ENCODE measurements at regions not wholly inside any gene's neighbourhood (a gene's known extent, or its start where the extent isn't known, plus 50 kb on each side); places are given as distances from the start of the nearest gene placed in this dataset.
A peak's percentile ranks its signal among the peaks of the same experiment; 100 is the strongest.

DNA sequence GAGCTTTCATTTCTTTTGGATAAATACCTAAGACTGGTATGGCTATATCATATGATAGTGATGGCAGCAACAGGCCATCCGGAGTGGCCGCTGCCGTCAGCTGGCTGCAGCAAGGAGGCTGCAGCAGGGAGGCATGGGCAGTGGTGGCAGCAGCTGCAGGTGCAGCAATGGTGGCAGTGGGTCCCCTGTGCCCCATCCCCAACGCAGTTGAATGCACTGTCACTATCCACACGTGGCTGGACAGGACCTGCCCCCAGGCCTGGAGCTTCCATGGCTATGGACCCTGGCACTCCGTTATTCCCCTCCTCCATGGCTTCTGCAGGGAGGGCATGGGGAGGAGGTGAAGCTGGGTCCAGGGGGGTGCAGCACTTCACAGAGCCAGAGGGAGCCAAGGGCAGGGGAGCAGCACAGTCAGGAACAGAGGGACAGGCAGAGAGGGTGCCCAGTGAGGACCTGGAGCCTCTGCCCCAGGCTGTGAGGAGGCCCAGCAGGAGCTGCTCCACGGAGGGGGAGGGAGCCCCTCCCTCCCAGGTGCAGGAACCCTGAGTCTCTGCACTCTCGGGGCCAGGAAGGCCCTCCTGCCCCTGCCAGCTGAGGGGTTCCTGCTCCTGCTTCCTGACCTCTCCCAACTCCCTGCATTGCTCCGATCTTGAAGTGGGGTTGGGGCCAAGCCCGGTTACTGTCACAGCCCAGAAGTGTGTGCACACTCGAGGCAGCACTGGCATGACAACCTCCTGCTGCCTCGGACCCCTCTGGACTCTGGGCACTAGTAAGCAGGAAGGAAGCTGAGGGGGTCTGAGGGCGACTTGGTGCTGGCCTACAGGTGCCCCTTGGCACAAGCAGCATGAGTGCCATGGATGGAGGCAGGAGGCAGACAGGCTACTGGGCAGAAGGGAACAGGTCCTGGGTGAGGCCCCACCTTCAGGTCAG is 466.3 kb downstream of the GUCY1A2 start:
- ChIA-PET CTCF (interaction anchor here (1.1 kb wide), 2 partner anchors 14 to 93 kb away, joined by 3 to 4 read pairs; no protein-coding TSS in a partner anchor), RAD21 (ENCODE audit: low non-redundant PET in 1 of 2, low total read pairs in 2 of 2, uncharacterized antibody in 2 of 2, unreplicated experiment in 2 of 2) (no interaction called here), POLR2A (no interaction called here)
- Histone ChIP-seq H3K4me3 (replicated peaks in 1 of 2; ENCODE audit: low read depth in 1 of 2, low read length in 2 of 2) (no peak overlapping the region), H3K9ac (ENCODE audit: low read length) (no peak overlapping the region), H3K9me2 (ENCODE audit: insufficient read depth) (no peaks in the 10 kb centered on the region), H3K27me3 (ENCODE audit: insufficient read depth, low read length) (no peaks in the 10 kb centered on the region), H3K4me2 (ENCODE audit: low read length) (no peak overlapping the region), H3K4me1 (ENCODE audit: control insufficient read depth in 1 of 2, insufficient read depth in 2 of 2, low read length in 2 of 2) (no peaks in the 10 kb centered on the region), H3K27ac (ENCODE audit: low read depth, low read length) (no peak overlapping the region), H4K20me1 (ENCODE audit: insufficient read depth) (no peaks in the 10 kb centered on the region), H2AFZ (ENCODE audit: low read depth, low read length, poor library complexity, severe bottlenecking) (no peak overlapping the region), H3K9me3 (ENCODE audit: control insufficient read depth in 1 of 2, insufficient read depth in 1 of 2, low read depth in 1 of 2, low read length in 2 of 2) (no peaks in the 10 kb centered on the region; a peak in 1 of 4 replicates), H3K79me2 (ENCODE audit: insufficient read depth, low read length) (no peaks in the 10 kb centered on the region), H3K36me3 (ENCODE audit: control insufficient read depth in 1 of 2, insufficient read depth in 2 of 2, low read length in 2 of 2) (no peaks in the 10 kb centered on the region)
- DNase-seq (ENCODE audit: low read depth, low spot score) (no peak), ATAC-seq (no peak)
- no TSS peak for BruUV-seq (replicated peaks)
- intact Hi-C loops (cut with micrococcal nuclease), result no loop called here
- TF ChIP-seq SIN3A (IDR thresholded peaks at IDR 0.05; ENCODE audit: low read depth) (no peak), CTCF (IDR thresholded peaks at IDR 0.05 in 2 of 3, conservative IDR thresholded peaks at IDR 0.05 in 1 of 3; ENCODE audit: borderline replicate concordance in 1 of 3, insufficient read depth in 1 of 3, low read depth in 2 of 3, low read length in 2 of 3) (no peak)

GRCh38 chr11:106552694-106553203 is 465.5 kb downstream of the GUCY1A2 start:
- TF ChIP-seq EZH2 (IDR thresholded peaks at IDR 0.05), result no peak
- TF ChIP-seq RAD21 (IDR thresholded peaks at IDR 0.05; ENCODE audit: low read depth), result peak; percentile 23; the same call in 1 of the 2 replicates
- TF ChIP-seq CTCF (IDR thresholded peaks at IDR 0.05 in 2 of 3, conservative IDR thresholded peaks at IDR 0.05 in 1 of 3; ENCODE audit: borderline replicate concordance in 1 of 3, insufficient read depth in 1 of 3, low read depth in 2 of 3, low read length in 2 of 3), result peak; percentile 7 to 24 (median 23); a peak in 1 of 6 replicates
- ChIA-PET CTCF (interaction anchor here (1.0 to 1.1 kb wide), 3 partner anchors 15 to 397 kb away, joined by 3 to 4 read pairs (median 3); no protein-coding TSS in a partner anchor), POLR2A (no interaction called here), RAD21 (ENCODE audit: low non-redundant PET in 1 of 2, low total read pairs in 2 of 2, uncharacterized antibody in 2 of 2, unreplicated experiment in 2 of 2) (no interaction called here)
- H3K9me3 ChIP-seq (ENCODE audit: control insufficient read depth in 1 of 2, insufficient read depth in 1 of 2, low read depth in 1 of 2, low read length in 2 of 2), result no peaks in the 10 kb centered on the region; a peak in 1 of 4 replicates
- DNase-seq (ENCODE audit: low read depth, low spot score) (no peak), ATAC-seq (peak; percentile 81)
- no TSS peak for BruUV-seq (replicated peaks)
- H3K4me3 ChIP-seq (replicated peaks in 1 of 2; ENCODE audit: low read depth in 1 of 2, low read length in 2 of 2), result no peak overlapping the region
- H3K27ac ChIP-seq (ENCODE audit: low read depth, low read length), result no peak overlapping the region
- no peak overlapping the region for H3K9ac ChIP-seq (ENCODE audit: low read length)
- no peaks in the 10 kb centered on the region for H3K79me2 ChIP-seq (ENCODE audit: insufficient read depth, low read length)
- H4K20me1 ChIP-seq (ENCODE audit: insufficient read depth), result no peaks in the 10 kb centered on the region
- H3K36me3 ChIP-seq (ENCODE audit: control insufficient read depth in 1 of 2, insufficient read depth in 2 of 2, low read length in 2 of 2), result no peaks in the 10 kb centered on the region
- H3K4me2 ChIP-seq (ENCODE audit: low read length), result no peak overlapping the region
- H3K4me1 ChIP-seq (ENCODE audit: control insufficient read depth in 1 of 2, insufficient read depth in 2 of 2, low read length in 2 of 2), result no peaks in the 10 kb centered on the region
- no peak overlapping the region for H2AFZ ChIP-seq (ENCODE audit: low read depth, low read length, poor library complexity, severe bottlenecking)
- intact Hi-C loops (cut with micrococcal nuclease), result no loop called here
- H3K27me3 ChIP-seq (ENCODE audit: insufficient read depth, low read length), result no peaks in the 10 kb centered on the region
- H3K9me2 ChIP-seq (ENCODE audit: insufficient read depth), result no peaks in the 10 kb centered on the region
